Adrenal gland (tissue), 5 donors: ENCODE measurements at regions not wholly inside any gene's neighbourhood (a gene's known extent, or its start where the extent isn't known, plus 50 kb on each side); places are given as distances from the start of the nearest gene placed in this dataset.

Source experiments
- CTCF ChIP-seq, 6 experiments: fragments of 450-650 bp in 4 of 6; fragments of 200-600 bp in 2 of 6; sonication (generic) in 1 of 6; IDR thresholded peaks; 1 replicate in 5 of 6; 2 replicates in 1 of 6; pipeline versions ENCODE4 v1.5.1 to v1.8.0; 2016 to 2021; ENCODE audit warnings: antibody characterized with exemption in 6 of 6, mild to moderate bottlenecking in 2 of 6, moderate library complexity in 1 of 6
- POLR2A ChIP-seq, 2 donors: fragments of 450-650 bp; IDR thresholded peaks; one replicate each; pipeline ENCODE4 v1.6.1; 2017; ENCODE audit warnings: antibody characterized with exemption in 2 of 2, mild to moderate bottlenecking in 2 of 2, moderate library complexity in 1 of 2
- donor health status: DM: no; HTN: no; CAD: no.

- TF ChIP-seq CTCF (IDR thresholded peaks at IDR 0.05) (no peak), POLR2A (IDR thresholded peaks at IDR 0.05) (no peak)
Observed at GRCh38 chr9:28866951-28867350, 1293.7 kb upstream of the C9orf72 start.
